Neutrophil (primary cell): ENCODE measurements at regions not wholly inside any gene's neighbourhood (a gene's known extent, or its start where the extent isn't known, plus 50 kb on each side); places are given as distances from the start of the nearest gene placed in this dataset.

Experiments used
- H3K27ac ChIP-seq: fragments of 200-600 bp; sonication (generic); 2 replicates; pipeline ENCODE4 v1.5.1; 2016; ENCODE audit warnings: mild to moderate bottlenecking, moderate library complexity
- H3K27me3 ChIP-seq: fragments of 200-600 bp; sonication (generic); 2 replicates; pipeline ENCODE4 v1.6.0; 2016; ENCODE audit warnings: mild to moderate bottlenecking
- H3K36me3 ChIP-seq: fragments of 200-600 bp; sonication (generic); 2 replicates; pipeline ENCODE4 v1.5.1; 2017
- H3K4me1 ChIP-seq, 2 experiments: fragments of 200-600 bp in 1 of 2; sonication (generic) in 1 of 2; 1 replicate in 1 of 2; 2 replicates in 1 of 2; pipeline versions ENCODE4 v1.5.1 to v1.6.1; 2013 to 2016; ENCODE audit warnings: low read depth in 1 of 2, low read length in 1 of 2, mild to moderate bottlenecking in 1 of 2, moderate library complexity in 1 of 2; ENCODE audit not compliant: control insufficient read depth in 1 of 2, insufficient read depth in 1 of 2
- H3K4me3 ChIP-seq, 2 experiments: fragments of 200-600 bp in 1 of 2; sonication (generic) in 1 of 2; 1 replicate in 1 of 2; 2 replicates in 1 of 2; pipeline ENCODE4 v1.5.1; 2013 to 2016; ENCODE audit warnings: low read depth in 1 of 2, low read length in 1 of 2, mild to moderate bottlenecking in 1 of 2, moderate library complexity in 1 of 2
- H3K9me3 ChIP-seq: fragments of 200-600 bp; sonication (generic); 2 replicates; pipeline ENCODE4 v1.5.1; 2016
- TF ChIP-seq, protein P1 (sequence below): fragments of 200-600 bp; sonication (generic); IDR thresholded peaks from 2 replicates; pipeline ENCODE4 v1.5.1; 2016; ENCODE audit warnings: antibody characterized with exemption

DNA sequence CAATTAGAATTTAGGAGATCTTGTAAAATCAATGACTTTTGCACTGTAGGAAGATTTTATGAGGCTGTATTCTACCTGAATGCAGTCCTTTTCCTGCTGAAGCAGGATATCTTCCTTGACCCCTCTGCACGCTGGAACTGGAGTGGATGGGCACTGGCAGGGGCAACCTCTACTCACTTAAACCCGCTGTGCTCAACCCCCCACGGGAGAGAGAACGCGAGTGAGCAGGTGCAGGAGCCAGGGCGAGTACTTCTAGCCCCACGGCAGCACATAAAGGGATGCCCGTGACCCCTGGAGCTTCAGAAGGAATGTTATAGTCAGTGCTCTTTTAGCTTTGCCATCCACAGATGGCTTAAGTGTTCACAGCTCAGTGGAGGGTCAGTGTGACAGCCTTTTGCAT lies 1144.8 kb downstream of the EPHA7 start:
- no peak overlapping the region for H3K27ac ChIP-seq
- no peaks in the 10 kb centered on the region for H3K4me1 ChIP-seq
- H3K9me3 ChIP-seq = no peaks in the 10 kb centered on the region
- TF ChIP-seq, protein P1, sequence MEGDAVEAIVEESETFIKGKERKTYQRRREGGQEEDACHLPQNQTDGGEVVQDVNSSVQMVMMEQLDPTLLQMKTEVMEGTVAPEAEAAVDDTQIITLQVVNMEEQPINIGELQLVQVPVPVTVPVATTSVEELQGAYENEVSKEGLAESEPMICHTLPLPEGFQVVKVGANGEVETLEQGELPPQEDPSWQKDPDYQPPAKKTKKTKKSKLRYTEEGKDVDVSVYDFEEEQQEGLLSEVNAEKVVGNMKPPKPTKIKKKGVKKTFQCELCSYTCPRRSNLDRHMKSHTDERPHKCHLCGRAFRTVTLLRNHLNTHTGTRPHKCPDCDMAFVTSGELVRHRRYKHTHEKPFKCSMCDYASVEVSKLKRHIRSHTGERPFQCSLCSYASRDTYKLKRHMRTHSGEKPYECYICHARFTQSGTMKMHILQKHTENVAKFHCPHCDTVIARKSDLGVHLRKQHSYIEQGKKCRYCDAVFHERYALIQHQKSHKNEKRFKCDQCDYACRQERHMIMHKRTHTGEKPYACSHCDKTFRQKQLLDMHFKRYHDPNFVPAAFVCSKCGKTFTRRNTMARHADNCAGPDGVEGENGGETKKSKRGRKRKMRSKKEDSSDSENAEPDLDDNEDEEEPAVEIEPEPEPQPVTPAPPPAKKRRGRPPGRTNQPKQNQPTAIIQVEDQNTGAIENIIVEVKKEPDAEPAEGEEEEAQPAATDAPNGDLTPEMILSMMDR = no peak
- no peaks in the 10 kb centered on the region for H3K27me3 ChIP-seq
- no peak overlapping the region for H3K4me3 ChIP-seq
- no peaks in the 10 kb centered on the region for H3K36me3 ChIP-seq

DNA sequence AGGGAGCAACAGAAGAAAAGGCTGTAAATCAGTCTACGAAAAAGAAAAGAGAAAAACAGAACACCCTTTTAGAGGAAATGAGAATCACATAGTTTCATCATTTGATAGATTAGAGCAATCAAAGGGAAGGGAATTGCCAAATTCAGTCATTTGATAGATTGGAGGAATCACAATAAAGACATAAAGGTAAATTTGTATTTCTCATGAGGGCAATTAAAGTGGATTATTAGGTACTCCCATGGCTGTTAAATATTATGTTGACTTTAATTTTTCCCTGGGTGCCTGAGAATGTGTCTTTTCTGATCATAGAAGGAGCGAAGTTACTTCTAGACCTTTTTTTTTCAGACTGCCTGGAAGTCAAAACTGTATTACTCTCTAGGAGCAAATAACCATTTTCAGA lies 1145.7 kb downstream of the EPHA7 start:
- H3K9me3 ChIP-seq = no peaks in the 10 kb centered on the region
- no peaks in the 10 kb centered on the region for H3K27me3 ChIP-seq
- H3K36me3 ChIP-seq = no peaks in the 10 kb centered on the region
- H3K4me1 ChIP-seq = no peaks in the 10 kb centered on the region
- H3K27ac ChIP-seq = no peak overlapping the region
- TF ChIP-seq, protein P1 = no peak
- no peak overlapping the region for H3K4me3 ChIP-seq

DNA sequence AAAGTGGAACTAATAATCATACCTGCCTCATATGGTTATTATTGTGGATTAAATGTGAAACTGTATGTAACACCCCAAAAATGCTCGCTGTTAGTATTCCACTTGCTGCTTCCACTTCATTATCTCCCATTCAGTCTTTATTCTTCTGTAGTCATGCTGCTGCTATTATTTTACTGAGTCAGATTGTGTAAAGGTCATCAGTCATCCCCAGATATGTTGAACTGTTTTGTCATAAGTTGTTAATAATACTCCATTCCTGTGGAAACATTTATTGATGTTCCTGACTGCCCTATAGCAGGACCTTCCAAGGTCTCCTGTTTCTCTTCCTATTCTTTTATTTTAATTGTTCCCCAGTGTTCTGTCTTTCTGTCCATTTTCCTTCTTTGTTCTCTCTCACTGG lies 1148.3 kb downstream of the EPHA7 start:
- Histone ChIP-seq H3K27ac (no peak overlapping the region), H3K4me1 (no peaks in the 10 kb centered on the region), H3K36me3 (no peaks in the 10 kb centered on the region), H3K9me3 (no peaks in the 10 kb centered on the region), H3K4me3 (no peak overlapping the region), H3K27me3 (no peaks in the 10 kb centered on the region)
- TF ChIP-seq, protein P1 = no peak

DNA sequence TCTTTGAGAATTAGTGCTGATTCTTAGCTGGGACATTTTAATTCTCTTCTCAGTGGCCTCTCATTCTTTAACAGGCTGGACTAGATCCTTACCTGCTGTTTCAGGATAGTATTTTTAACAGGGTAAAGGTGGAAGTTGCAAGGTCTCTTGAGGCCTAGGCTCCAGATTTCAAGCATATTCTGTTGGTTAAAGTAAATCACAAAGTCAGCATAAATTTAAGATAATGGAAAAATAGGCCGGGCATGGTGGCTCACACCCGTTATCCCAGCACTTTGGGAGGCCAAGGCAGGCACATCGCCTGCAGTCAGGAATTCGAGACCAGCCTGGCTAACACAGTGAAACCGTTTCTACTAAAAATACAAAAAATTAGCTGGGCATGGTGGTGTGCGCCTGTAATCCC lies 1149.0 kb downstream of the EPHA7 start:
- Histone ChIP-seq H3K36me3 (no peaks in the 10 kb centered on the region), H3K9me3 (no peaks in the 10 kb centered on the region), H3K27ac (no peak overlapping the region), H3K4me1 (no peaks in the 10 kb centered on the region), H3K4me3 (no peak overlapping the region), H3K27me3 (no peaks in the 10 kb centered on the region)
- TF ChIP-seq, protein P1 = no peak

DNA sequence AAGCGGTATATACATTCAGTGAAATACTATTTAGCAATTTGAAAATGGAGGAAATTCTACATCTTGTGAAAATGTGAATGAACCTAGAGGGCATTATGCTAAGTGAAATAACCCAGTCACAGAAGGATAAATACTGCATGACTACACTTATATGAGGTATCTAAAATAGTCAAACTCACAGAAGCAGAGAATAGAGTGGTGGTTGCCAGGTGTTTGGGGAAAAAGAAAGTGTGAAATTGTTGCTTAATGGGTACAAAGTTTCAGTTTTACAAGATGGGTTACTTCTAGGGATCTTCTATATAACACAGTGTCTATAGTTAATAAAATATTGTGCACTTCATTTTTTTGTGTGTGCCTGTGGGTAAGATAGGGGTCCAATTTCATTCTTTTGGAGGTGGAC lies 1152.0 kb downstream of the EPHA7 start:
- H3K36me3 ChIP-seq = no peaks in the 10 kb centered on the region
- H3K9me3 ChIP-seq = no peaks in the 10 kb centered on the region
- no peaks in the 10 kb centered on the region for H3K4me1 ChIP-seq
- H3K27ac ChIP-seq = no peak overlapping the region
- H3K27me3 ChIP-seq = no peaks in the 10 kb centered on the region
- H3K4me3 ChIP-seq = no peak overlapping the region
- TF ChIP-seq, protein P1 = no peak

DNA sequence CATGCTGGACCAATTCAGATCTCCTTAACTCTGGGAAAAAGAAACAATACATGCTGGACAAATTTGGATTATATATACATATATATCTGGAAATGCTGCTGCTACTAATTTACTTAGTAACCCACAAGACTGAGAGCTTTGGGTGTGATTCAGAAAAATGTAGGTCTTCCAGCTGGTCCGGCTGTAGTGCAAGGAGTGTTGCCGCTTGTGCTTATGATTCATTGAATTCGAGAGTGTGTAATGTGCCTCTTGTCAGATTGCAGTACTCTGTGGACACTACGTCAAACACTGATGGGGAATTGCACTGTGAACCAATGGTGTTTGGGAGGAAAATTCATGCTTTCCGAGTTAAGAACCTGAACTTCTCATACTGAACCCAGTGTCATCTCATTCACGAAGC lies 1155.5 kb downstream of the EPHA7 start:
- Histone ChIP-seq H3K4me1 (no peaks in the 10 kb centered on the region), H3K27ac (no peak overlapping the region), H3K27me3 (no peaks in the 10 kb centered on the region), H3K4me3 (no peak overlapping the region), H3K9me3 (no peaks in the 10 kb centered on the region), H3K36me3 (no peaks in the 10 kb centered on the region)
- TF ChIP-seq, protein P1 = no peak
